ENCODE measurements at regions not wholly inside any gene's neighbourhood (a gene's known extent, or its start where the extent isn't known, plus 50 kb on each side); places are given as distances from the start of the nearest gene placed in this dataset.
A peak's percentile ranks its signal among the peaks of the same experiment; 100 is the strongest.
"Not testable (repeated sequence)": the region's sequence is repeated elsewhere in the genome, so short reads cannot be mapped to it uniquely, and the experiment has no call there.

- Histone ChIP-seq H3K4me3 (no peak overlapping the region), H3K27me3 (no peaks in the 10 kb centered on the region), H2AFZ (no peak overlapping the region), H3K36me3 (replicated peaks; ENCODE audit: insufficient read depth, low read depth) (no peaks in the 10 kb centered on the region), H3K79me2 (no peaks in the 10 kb centered on the region), H3K9me2 (replicated peaks; ENCODE audit: insufficient read depth) (no peaks in the 10 kb centered on the region), H3K9me3 (ENCODE audit: low read depth) (no peaks in the 10 kb centered on the region), H4K20me1 (ENCODE audit: insufficient read depth, poor library complexity, severe bottlenecking) (no peaks in the 10 kb centered on the region), H3K4me1 (ENCODE audit: insufficient read depth) (no peaks in the 10 kb centered on the region), H3K27ac (no peak overlapping the region), H3K4me2 (no peak overlapping the region)
- DNase-seq (ENCODE audit: low spot score) = no peak
- TF ChIP-seq EZH2 (IDR thresholded peaks at IDR 0.05; ENCODE audit: borderline replicate concordance) (no peak), CTCF (IDR thresholded peaks at IDR 0.05; ENCODE audit: poor library complexity) (no peak), EZH2phosphoT487 (IDR thresholded peaks at IDR 0.05; ENCODE audit: low read depth, severe bottlenecking, unreplicated experiment) (no peak)
- 84% methylated on average over 1 of the region's 1 CpG for WGBS (ENCODE audit: low lambda C conversion rate, missing lambda C conversion rate)
These were observed 271.8 kb upstream of the GK2 start for GRCh38 chr4:79679859-79680258.

- WGBS (ENCODE audit: low lambda C conversion rate, missing lambda C conversion rate) = 38% methylated on average over 4 of the region's 4 CpGs
These were observed 270.6 kb upstream of the GK2 start for GRCh38 chr4:79678472-79679202.

GRCh38 chr4:79676705-79677104, 268.7 kb upstream of the GK2 start:
- no peak overlapping the region for H3K4me2 ChIP-seq
- DNase-seq (ENCODE audit: low spot score) = no peak
- H3K27me3 ChIP-seq = no peaks in the 10 kb centered on the region
- WGBS (ENCODE audit: low lambda C conversion rate, missing lambda C conversion rate) = 93% methylated on average over 2 of the region's 2 CpGs
- no peaks in the 10 kb centered on the region for H3K36me3 ChIP-seq (replicated peaks; ENCODE audit: insufficient read depth, low read depth)
- no peaks in the 10 kb centered on the region for H3K9me3 ChIP-seq (ENCODE audit: low read depth)
- H3K79me2 ChIP-seq = no peaks in the 10 kb centered on the region
- no peak overlapping the region for H3K27ac ChIP-seq
- no peaks in the 10 kb centered on the region for H4K20me1 ChIP-seq (ENCODE audit: insufficient read depth, poor library complexity, severe bottlenecking)
- H2AFZ ChIP-seq = no peak overlapping the region
- H3K4me3 ChIP-seq = no peak overlapping the region
- no peak for TF ChIP-seq CTCF (IDR thresholded peaks at IDR 0.05; ENCODE audit: poor library complexity)
- TF ChIP-seq EZH2phosphoT487 (IDR thresholded peaks at IDR 0.05; ENCODE audit: low read depth, severe bottlenecking, unreplicated experiment) = no peak
- TF ChIP-seq EZH2 (IDR thresholded peaks at IDR 0.05; ENCODE audit: borderline replicate concordance) = no peak
- H3K4me1 ChIP-seq (ENCODE audit: insufficient read depth) = no peaks in the 10 kb centered on the region
- no peaks in the 10 kb centered on the region for H3K9me2 ChIP-seq (replicated peaks; ENCODE audit: insufficient read depth)

More at GRCh38 chr4:79678472-79679202, 270.6 kb upstream of the GK2 start:
- H3K4me2 ChIP-seq = no peak overlapping the region
- no peaks in the 10 kb centered on the region for H3K9me2 ChIP-seq (replicated peaks; ENCODE audit: insufficient read depth)
- H4K20me1 ChIP-seq (ENCODE audit: insufficient read depth, poor library complexity, severe bottlenecking) = no peaks in the 10 kb centered on the region
- TF ChIP-seq EZH2 (IDR thresholded peaks at IDR 0.05; ENCODE audit: borderline replicate concordance) (no peak), CTCF (IDR thresholded peaks at IDR 0.05; ENCODE audit: poor library complexity) (no peak), EZH2phosphoT487 (IDR thresholded peaks at IDR 0.05; ENCODE audit: low read depth, severe bottlenecking, unreplicated experiment) (no peak)
- no peaks in the 10 kb centered on the region for H3K9me3 ChIP-seq (ENCODE audit: low read depth)
- H2AFZ ChIP-seq = no peak overlapping the region
- H3K27ac ChIP-seq = peak overlapping the region; percentile 6
- DNase-seq (ENCODE audit: low spot score) = no peak
- H3K27me3 ChIP-seq = no peaks in the 10 kb centered on the region
- no peaks in the 10 kb centered on the region for H3K4me1 ChIP-seq (ENCODE audit: insufficient read depth)
- no peaks in the 10 kb centered on the region for H3K79me2 ChIP-seq
- H3K4me3 ChIP-seq = no peak overlapping the region
- no peaks in the 10 kb centered on the region for H3K36me3 ChIP-seq (replicated peaks; ENCODE audit: insufficient read depth, low read depth)

GRCh38 chr4:79674906-79675305, 266.9 kb upstream of the GK2 start:
- H3K27ac ChIP-seq; H3K4me3 ChIP-seq; H3K9me2 ChIP-seq (replicated peaks; ENCODE audit: insufficient read depth); DNase-seq (ENCODE audit: low spot score); H3K4me2 ChIP-seq; H3K4me1 ChIP-seq (ENCODE audit: insufficient read depth); H3K36me3 ChIP-seq (replicated peaks; ENCODE audit: insufficient read depth, low read depth); H3K9me3 ChIP-seq (ENCODE audit: low read depth); H3K27me3 ChIP-seq; H3K79me2 ChIP-seq; H2AFZ ChIP-seq; H4K20me1 ChIP-seq (ENCODE audit: insufficient read depth, poor library complexity, severe bottlenecking): not testable (repeated sequence)
- 98% methylated on average over 4 of the region's 4 CpGs for WGBS (ENCODE audit: low lambda C conversion rate, missing lambda C conversion rate)

All from hepatocyte (in vitro differentiated cells).